Tibial nerve (tissue), 4 donors: ENCODE measurements at regions not wholly inside any gene's neighbourhood (a gene's known extent, or its start where the extent isn't known, plus 50 kb on each side); places are given as distances from the start of the nearest gene placed in this dataset.

Experiments used
- DNase-seq, 2 donors: peaks; one replicate each; pipeline ENCODE4 v3.0.0-alpha.2; 2019; ENCODE audit warnings: low spot score in 2 of 2
- H3K27ac ChIP-seq, 4 donors: fragments of 200-600 bp; sonication (generic) in 3 of 4; one replicate each; pipeline ENCODE4 v1.5.1; 2017 to 2019; ENCODE audit warnings: mild to moderate bottlenecking in 1 of 4
- H3K27me3 ChIP-seq, 2 donors: fragments of 200-600 bp; sonication (generic) in 1 of 2; one replicate each; pipeline versions ENCODE4 v1.5.1 to v1.6.0; 2017 to 2019
- H3K36me3 ChIP-seq, 3 donors: fragments of 200-600 bp; sonication (generic); one replicate each; pipeline ENCODE4 v1.5.1; 2018 to 2019
- H3K4me1 ChIP-seq, 4 donors: fragments of 200-600 bp; sonication (generic) in 3 of 4; one replicate each; pipeline ENCODE4 v1.5.1; 2017 to 2019
- H3K4me3 ChIP-seq, 4 donors: fragments of 200-600 bp; sonication (generic) in 3 of 4; one replicate each; pipeline ENCODE4 v1.5.1; 2017 to 2019; ENCODE audit warnings: mild to moderate bottlenecking in 1 of 4, moderate library complexity in 1 of 4
- H3K9me3 ChIP-seq, 4 donors: fragments of 200-600 bp; sonication (generic) in 3 of 4; one replicate each; pipeline ENCODE4 v1.5.1; 2017 to 2019
- CTCF ChIP-seq, 5 experiments: fragments of 200-600 bp in 3 of 5; fragments of 450-650 bp in 2 of 5; sonication (generic) in 3 of 5; IDR thresholded peaks; one replicate each; pipeline ENCODE4 v1.5.1; 2016 to 2019; ENCODE audit warnings: antibody characterized with exemption in 5 of 5, mild to moderate bottlenecking in 3 of 5, moderate library complexity in 2 of 5
- EP300 ChIP-seq, 2 donors: sonication (generic); formaldehyde crosslinking; IDR thresholded peaks; one replicate each; pipeline ENCODE4 v1.6.1; 2017; ENCODE audit warnings: antibody characterized with exemption in 2 of 2, mild to moderate bottlenecking in 1 of 2
- POLR2A ChIP-seq, 2 donors: fragments of 450-650 bp; IDR thresholded peaks; one replicate each; pipeline ENCODE4 v1.6.1; 2017; ENCODE audit warnings: antibody characterized with exemption in 2 of 2, mild to moderate bottlenecking in 2 of 2, moderate library complexity in 2 of 2
- whole genome bisulfite sequencing, 2 donors: methylation state at CpG; one replicate each; pipeline ENCODE4 v1.1.5; 2018; 5-methylcytosine and 5-hydroxymethylcytosine counted together

- Histone ChIP-seq H3K4me1 (peaks cover 0 to 16% (median 0%) of the 10 kb centered on the region in 4 donors), H3K9me3 (no peaks in the 10 kb centered on the region), H3K27ac (no peak overlapping the region), H3K27me3 (no peaks in the 10 kb centered on the region), H3K4me3 (no peak overlapping the region), H3K36me3 (no peaks in the 10 kb centered on the region)
- DNase-seq: no peak
- TF ChIP-seq CTCF (IDR thresholded peaks at IDR 0.05): no peak
- TF ChIP-seq POLR2A (IDR thresholded peaks at IDR 0.05): no peak
- TF ChIP-seq EP300 (IDR thresholded peaks at IDR 0.05): no peak
- 32 to 44% methylated on average over 3 of the region's 3 CpGs for WGBS, 2 donors
Measured at GRCh38 chr4:174579421-174579820, 57.1 kb upstream of the HPGD start.

DNA sequence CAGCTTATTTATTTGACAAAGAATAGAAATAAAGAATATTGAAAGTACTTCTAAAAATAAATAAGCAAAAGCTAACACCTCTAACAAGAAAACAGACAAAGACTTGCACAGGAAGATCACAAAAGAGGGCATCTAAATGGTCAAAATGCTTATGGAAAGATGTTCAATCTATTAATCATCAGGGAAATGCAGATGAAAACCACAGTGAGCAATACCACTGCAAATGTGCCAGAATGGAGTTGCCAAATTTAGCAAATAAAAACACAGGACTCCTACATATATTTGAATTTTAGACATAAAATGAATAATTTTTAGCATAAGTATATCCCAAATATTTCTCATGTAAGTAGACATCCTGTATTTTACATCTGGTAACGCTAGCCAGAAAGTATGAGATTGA is 56.1 kb upstream of the HPGD start:
- no peak for TF ChIP-seq EP300 (IDR thresholded peaks at IDR 0.05)
- no peaks in the 10 kb centered on the region for H3K9me3 ChIP-seq
- no peak for DNase-seq
- H3K36me3 ChIP-seq: no peaks in the 10 kb centered on the region
- H3K27me3 ChIP-seq: no peaks in the 10 kb centered on the region
- H3K4me1 ChIP-seq: peaks cover 0 to 16% (median 0%) of the 10 kb centered on the region in 4 donors
- H3K4me3 ChIP-seq: no peak overlapping the region
- H3K27ac ChIP-seq: no peak overlapping the region
- 81 to 95% methylated on average over 1 of the region's 1 CpG for WGBS, 2 donors

- Histone ChIP-seq H3K27ac (no peak overlapping the region), H3K4me3 (no peak overlapping the region), H3K9me3 (no peaks in the 10 kb centered on the region), H3K27me3 (no peaks in the 10 kb centered on the region), H3K4me1 (peaks cover 0 to 7% (median 0%) of the 10 kb centered on the region in 4 donors), H3K36me3 (no peaks in the 10 kb centered on the region)
- TF ChIP-seq CTCF (IDR thresholded peaks at IDR 0.05) (no peak), EP300 (IDR thresholded peaks at IDR 0.05) (no peak), POLR2A (IDR thresholded peaks at IDR 0.05) (no peak)
- 80 to 82% methylated on average over 2 of the region's 2 CpGs for WGBS, 2 donors
- DNase-seq: no peak
Measured at GRCh38 chr4:174575436-174575835, 53.1 kb upstream of the HPGD start.
